NCI-H1694 treated with DMSO at 0.1 percent for 48 hours (cell line): ENCODE measurements at regions not wholly inside any gene's neighbourhood (a gene's known extent, or its start where the extent isn't known, plus 50 kb on each side); places are given as distances from the start of the nearest gene placed in this dataset.
"Not testable (repeated sequence)": the region's sequence is repeated elsewhere in the genome, so short reads cannot be mapped to it uniquely, and the experiment has no call there.

ENCODE experiments used
- DNase-seq: peaks from one replicate; lab custom pipeline; 2025; lab: John Stamatoyannopoulos, UW

- DNase-seq, result no peak
Observed at GRCh38 chr5:162624110-162624509, 556.5 kb downstream of the GABRG2 start.

DNA sequence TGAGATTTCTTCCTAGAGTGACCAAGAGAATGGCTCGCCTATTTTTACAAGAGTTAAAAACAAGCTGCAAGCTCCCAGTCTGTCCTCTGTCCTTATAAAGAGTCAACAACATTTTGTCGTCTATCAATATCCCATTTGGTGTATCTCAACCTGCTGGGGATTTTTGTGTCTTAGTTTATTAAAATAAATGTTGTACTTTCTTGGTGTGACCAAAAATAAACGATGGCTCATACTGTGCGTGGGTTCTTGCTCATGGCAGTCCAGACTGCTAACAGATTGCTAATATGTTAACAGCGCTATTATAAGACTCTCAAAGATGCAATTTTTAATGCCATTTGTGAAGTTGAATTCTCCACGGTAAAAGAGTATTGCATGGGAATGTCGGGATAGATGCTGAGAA, 569.9 kb downstream of the GABRG2 start:
- no peak for DNase-seq

DNA sequence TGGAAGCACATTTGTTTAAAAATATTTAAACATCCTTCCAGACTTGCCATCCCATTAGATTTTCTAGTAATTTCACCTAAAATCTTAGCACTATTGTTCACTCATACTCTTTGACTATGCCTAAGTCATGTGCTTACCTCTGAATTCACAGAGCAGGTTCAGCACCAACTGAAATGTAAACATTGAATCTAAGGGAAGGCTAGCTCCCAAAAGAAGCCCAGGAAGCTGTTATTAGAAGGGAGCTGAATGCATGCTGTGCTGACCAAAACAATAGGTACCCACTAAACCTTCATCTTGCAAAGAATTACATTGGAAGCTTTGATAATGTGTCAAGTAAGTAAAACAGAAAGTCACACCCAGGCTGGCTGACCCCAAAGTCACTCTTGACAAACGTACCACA, 571.3 kb downstream of the GABRG2 start:
- DNase-seq, result no peak

- DNase-seq, result no peak
Observed at GRCh38 chr5:162641142-162641813, 573.7 kb downstream of the GABRG2 start.

GRCh38 chr5:162654661-162655405, 587.3 kb downstream of the GABRG2 start:
- no peak for DNase-seq

GRCh38 chr5:162657076-162657475, 589.5 kb downstream of the GABRG2 start:
- DNase-seq, result no peak

DNA sequence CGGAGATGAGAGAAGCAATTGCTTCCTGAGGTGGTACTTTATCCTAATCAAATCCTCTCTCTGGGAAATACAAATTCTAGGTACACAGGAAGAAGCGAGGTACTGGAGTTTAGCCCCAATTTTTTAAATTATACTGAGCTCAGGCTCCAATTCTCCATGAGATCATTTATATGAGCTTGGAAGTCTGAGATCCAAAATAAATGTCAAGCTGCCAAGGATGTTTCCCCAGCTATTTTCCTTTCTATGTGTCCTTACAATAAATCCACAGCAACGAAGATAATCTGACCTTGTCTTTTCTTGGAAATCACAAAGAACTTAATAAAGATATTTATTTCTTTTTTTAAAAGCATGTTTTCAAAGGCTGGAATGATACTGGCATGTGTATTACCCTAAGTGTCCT, 597.3 kb downstream of the GABRG2 start:
- no peak for DNase-seq

DNA sequence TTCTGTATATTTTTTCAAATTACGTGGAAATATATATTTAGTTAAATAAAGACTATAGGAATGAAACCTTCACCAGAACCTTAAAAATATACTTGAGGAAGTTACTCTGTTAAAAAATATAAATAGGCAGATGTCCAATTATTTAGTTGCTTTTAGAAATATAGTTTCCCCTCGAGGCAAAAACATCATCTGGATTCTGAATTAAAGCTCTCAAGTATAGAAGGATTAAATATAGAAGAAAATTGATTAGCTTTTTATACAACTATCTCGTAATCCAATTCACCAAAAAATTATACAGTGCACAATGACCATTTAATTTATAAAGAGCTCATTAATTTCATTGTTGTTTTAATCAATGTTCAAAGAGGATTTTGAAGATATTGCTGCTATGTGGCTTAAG, 601.4 kb downstream of the GABRG2 start:
- DNase-seq, result no peak

- DNase-seq, result no peak
Observed at GRCh38 chr5:162672061-162672460, 604.5 kb downstream of the GABRG2 start.

DNA sequence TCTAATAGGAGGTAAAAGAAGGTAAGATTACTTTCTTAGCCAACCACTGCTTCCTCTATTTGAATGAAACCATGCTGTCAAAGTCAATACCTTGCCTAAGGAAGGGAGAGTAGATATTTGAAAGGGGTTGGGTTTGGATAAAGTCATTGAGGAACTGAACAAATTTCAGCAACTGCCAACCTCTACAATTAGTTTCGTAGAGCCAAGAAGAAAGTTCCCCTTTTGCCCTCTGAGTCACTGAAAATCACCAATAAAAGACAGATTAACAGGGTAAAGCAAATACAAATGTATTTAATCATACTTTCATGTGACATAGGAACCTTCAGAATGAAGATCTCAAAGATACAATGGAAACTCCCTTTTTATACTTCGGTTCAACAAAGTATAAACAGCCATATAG, 615.7 kb downstream of the GABRG2 start:
- no peak for DNase-seq

DNA sequence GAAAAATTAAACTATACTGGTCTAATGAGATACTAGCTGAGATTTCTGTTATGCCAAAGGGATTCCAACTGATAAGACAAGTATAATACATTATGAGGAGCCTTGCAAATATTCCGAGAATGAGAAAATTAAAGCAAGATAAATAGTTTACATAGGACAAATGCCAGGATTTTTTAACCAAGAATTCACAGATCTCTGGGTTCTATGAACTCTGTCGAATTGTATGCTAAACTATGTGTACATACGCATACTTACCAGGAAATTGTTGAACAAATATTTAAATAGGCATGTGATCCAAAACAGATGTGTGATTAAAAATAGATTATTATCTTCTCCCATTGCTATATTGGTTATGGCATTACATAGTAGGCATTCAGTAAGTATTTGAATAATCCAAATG, 616.6 kb downstream of the GABRG2 start:
- DNase-seq, result no peak

- DNase-seq, result no peak
Observed at GRCh38 chr5:162685302-162685701, 617.7 kb downstream of the GABRG2 start.

DNA sequence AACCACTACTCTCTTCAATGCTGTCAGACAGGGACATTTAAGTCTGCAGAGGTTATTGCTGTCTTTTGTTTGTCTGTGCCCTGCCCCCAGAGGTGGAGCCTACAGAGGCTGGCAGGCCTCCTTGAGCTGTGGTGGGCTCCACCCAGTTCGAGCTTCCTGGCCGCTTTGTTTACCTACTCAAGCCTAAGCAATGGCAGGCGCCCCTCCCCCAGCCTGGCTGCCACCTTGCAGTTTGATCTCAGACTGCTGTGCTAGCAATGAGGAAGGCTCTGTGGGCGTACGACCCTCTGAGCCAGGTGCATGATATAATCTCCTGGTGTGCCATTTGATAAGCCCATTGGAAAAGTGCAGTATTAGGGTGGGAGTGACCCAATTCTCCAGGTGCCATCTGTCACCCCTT, 628.7 kb downstream of the GABRG2 start:
- not testable (repeated sequence) for DNase-seq

DNA sequence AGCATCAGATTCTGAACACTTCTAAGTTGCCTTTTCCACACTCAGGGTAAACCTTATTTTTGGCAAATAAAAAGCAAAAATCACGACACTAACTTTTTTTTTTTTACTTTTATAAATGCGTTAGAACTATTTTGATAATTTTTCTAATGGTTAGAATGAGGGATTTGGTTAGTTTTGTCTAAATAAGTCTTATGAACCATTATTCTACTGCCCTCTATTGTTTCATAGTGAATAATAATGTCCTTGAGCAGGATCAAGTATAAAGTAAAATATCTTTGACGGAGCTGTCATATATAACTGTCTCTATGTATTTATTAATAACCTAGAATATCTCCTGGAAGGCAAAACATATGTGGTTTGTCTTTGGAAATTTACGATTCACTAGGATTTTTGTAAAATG, 631.8 kb downstream of the GABRG2 start:
- peak; percentile 6 for DNase-seq

DNA sequence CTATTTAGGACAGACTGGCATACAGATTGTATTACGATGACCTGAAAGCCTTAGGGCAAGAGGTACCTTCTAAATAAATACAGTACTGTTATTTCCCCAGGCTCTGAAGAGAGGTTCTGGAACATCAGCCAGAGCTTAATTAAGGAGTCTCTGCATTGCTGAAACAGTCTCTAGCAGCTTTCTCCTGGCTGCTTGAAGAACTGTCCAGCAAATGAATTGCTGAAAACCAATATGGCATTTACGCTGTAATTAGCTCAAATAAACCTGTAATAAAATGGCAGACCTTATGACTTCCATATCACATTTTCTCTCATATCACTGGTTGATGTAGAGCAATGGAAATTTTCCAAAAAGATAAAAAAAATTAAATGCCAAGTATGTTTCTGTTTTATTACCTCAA, 636.3 kb downstream of the GABRG2 start:
- no peak for DNase-seq

DNA sequence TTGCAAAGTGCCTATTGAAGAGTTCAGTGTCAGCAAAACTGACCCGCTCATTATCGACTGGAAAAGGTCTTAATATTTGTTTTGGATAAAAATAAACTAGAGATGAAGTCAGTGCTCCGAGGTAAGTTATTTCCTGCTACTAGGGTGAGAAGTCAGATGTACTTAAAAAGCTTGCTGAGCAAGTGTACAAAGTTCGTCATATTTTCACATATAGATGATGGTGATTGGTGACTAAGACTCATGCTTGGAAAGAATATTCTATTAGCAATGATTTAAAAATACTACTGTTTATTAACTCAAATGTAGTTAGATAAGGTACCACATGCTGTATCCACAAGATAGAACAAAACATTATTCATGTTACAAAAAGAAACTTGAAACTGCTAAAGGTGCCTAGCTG, 643.7 kb downstream of the GABRG2 start:
- no peak for DNase-seq

GRCh38 chr5:162719720-162720119, 652.1 kb downstream of the GABRG2 start:
- DNase-seq, result no peak

- DNase-seq, result no peak
Observed at GRCh38 chr5:162721125-162721524, 653.6 kb downstream of the GABRG2 start.

- no peak for DNase-seq
Observed at GRCh38 chr5:162752612-162753011, 684.8 kb upstream of the CCNG1 start.

DNA sequence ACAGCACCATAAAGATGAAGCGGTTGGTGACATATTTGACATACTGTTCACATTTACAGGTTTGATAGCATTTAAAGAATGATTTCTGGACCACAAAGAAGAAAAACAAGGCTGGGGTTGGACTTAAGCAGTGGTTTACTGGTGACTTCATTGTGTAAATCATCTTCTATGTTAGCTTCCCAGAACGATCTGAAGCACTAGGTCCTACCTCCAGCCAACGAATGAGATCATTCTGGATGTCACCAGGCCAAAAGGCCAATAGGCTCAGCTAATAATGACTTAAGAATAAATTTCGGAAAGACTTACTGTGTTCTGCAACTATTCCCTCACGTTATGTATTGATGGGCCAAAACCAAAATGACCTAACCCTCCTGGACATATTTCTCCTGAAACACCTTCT, 675.3 kb upstream of the CCNG1 start:
- DNase-seq, result no peak

- DNase-seq, result no peak
Observed at GRCh38 chr5:162769019-162769418, 668.4 kb upstream of the CCNG1 start.

DNA sequence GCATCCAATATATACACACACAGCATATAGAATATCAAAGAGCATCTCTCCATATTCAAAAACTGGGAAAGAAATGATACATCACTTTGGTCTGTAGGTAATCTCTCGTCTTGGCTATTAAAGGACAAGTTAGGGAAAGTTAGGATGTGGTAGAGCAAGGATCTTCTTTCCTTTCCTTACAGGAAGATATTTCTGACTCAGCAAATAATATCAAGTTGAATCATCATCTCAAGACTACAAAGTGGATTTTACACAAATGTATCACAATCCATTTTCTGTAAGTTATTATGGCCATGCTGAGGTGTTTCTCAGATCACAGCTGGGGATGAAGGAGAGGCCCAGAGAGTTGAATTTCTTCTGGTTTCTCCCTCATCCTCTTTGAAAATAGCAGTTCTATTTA, 651.7 kb upstream of the CCNG1 start:
- DNase-seq, result no peak

- no peak for DNase-seq
Observed at GRCh38 chr5:162786234-162786633, 651.2 kb upstream of the CCNG1 start.

DNA sequence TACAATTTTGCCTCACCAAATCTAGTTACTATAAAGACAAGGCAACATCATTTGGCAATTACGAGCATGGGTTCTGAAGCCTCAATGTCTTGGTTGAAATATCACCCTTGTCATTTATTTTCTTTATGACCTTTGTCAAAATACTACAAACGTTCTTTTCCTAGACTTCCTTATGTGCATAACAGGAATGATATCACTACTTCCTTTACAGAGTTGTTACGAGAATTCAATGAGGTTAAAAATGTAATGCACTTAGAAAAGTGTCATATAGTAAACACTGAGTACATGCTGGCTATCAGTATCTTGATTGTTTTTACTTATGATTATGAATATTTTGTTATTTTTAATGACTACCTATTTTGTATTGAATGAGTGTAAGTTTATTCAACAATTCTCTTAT, 640.9 kb upstream of the CCNG1 start:
- no peak for DNase-seq
